GM19455 (cell line): ENCODE measurements at regions not wholly inside any gene's neighbourhood (a gene's known extent, or its start where the extent isn't known, plus 50 kb on each side); places are given as distances from the start of the nearest gene placed in this dataset.
"Not testable (repeated sequence)": the region's sequence is repeated elsewhere in the genome, so short reads cannot be mapped to it uniquely, and the experiment has no call there.

Source experiments
- ATAC-seq: cut with Tn5 transposase; IDR thresholded peaks from one replicate; pipeline ENCODE4 v1.9.1; 2021; ENCODE audit not compliant: unreplicated experiment

DNA sequence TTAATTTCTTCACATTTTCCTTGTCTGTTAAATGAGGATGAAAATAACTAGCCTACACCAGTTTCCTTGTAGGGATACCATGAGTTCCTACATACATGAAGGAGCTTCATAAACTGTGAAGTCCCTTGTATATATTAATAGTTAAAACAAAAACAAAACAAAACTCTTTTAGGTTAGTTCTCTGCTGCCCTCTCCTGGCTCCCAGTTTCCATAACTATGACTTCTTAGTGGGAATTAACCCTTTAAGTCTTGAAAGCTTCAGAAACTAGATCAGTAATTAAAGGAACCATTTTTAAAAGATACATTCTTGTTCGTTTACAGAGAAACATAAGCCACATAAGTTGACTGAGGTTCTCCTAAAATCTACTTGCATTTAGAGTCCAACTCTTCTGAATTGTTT lies 500.0 kb upstream of the C9orf72 start:
- no peak for ATAC-seq

DNA sequence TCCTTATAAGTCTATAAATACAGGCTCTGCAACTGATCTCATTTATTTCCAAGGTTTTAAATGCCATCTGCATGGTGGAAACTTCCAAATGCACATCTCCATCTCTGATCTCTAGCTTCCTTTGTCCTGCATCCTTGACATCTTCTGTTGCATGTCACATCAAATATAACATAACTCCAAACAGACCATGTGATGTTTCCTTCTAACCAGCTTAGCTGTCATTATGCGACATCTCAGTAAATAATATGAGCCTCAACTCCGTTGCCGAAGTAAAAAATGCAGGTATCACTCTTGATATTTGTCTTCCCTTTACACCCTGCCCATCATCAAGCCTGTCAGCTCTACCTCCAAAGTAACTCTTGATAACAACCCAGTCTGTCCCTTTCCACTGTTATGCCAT lies 506.4 kb upstream of the C9orf72 start:
- ATAC-seq = no peak

DNA sequence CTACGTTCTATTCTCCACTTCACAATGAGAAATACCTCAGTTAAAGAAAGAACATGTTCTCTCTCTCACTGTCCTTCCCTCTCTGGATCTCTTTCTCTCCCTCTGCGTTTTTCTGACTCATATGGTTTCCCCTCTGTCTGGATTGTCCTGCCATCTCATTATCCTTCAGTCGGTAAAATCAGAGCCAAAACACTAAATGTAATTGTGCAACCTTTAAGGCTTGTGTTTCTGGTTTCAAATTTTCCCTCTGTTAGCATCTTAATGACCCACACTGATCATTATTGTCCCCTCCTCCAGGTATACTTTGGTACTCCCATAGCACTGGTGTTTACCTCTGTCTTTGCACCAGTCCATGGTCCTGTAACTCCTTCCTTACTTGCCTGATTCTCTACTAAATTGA lies 509.4 kb upstream of the C9orf72 start:
- ATAC-seq = no peak

DNA sequence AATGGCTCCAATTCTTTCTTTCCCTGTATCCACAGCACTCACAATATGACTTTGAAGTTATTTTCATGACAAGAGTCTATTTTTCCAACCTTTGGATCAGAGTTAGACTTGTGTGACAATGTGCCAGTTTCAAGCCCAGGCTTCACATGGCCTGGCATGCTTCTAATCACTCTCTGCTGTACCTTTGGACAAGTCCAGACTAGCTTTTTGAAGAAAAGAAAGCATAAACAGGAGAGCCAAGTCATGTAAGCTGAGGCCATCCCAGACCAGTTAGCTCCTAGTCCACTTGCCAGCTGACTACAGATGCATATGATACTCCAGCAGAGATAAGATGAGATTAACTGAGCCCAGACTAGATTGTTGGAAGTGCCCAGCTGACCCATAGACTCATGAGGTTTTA lies 513.6 kb upstream of the C9orf72 start:
- ATAC-seq = no peak

DNA sequence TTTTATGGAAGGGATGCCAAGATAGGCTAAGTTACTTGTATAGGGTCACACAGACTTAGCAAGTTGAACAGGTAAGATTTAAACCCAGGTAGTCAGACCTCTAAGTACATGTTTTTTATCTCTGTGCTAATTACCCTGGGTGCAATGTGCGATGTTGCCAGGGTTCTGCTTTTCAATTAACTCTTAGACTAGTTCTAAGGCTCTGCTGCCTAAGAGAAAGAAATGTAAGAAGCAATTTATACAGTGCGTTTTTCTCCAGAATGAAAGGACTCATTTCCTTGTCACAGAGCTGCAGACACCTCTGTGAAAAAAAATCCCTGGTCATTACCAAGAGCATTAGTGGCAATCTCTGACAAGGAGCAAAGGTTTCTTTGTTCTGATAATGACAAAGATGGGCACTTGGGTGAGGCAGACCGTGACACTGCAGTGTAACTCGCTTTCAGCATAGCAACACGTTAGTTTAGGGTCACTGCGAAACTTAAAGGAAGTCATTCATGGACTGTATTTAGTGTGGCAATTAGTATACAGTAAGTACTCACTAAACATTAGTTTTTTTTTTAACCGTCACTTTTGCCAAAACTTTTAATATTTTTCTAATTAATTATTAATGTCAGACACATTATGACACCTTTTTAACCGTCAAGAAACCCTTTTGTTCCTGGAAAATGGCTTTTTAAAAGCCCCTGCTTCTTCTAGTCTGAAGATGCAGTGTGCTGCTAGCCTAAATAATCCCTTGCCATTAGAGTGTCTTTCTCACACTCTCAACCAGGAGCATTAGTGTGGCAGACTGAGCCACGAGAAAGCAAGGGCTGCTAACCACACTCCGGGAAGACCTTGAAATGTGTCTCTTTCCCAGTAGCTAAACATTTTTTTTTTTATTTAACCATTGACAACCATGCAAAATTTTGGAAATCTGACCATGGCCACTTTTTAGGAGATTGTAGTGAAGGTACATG lies 520.0 kb upstream of the C9orf72 start:
- no peak for ATAC-seq

DNA sequence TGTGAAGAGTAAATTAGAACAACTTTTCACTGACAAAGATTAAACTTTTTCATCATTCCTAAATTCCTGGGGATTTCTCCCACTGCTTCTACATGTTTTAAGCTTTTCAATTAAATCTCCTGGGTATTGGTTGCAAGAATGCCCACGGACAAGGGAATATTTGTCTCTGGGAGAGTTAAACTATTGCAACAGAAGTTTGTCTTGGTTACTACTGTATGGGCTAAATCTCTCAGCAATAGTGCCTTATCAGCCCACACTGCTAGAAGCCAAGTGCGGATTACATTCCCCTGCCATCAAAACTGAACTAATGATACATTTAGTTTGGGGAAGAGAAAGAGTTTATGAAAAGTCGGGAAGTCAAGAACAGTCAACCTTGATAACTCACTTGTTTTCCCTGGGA lies 528.2 kb upstream of the C9orf72 start:
- ATAC-seq = no peak

DNA sequence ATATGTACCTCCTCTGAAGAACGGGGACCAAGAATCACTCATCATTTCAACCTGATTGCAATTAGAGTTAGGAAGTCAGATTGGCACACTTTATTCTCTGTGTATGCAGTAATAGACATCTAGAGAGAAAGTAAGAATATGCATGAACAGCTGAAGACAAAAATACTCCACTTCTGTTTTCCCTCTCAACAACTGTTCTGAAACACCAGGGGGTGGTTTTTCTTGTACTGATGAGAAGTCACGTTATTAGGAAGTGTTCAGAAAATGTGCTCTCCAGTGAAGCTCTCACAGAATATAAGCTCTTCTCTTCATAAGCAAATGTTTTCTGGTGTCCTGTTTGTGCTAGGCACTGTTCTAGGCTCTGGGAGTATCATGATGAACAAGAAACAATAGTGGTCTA lies 531.7 kb upstream of the C9orf72 start:
- ATAC-seq = no peak

DNA sequence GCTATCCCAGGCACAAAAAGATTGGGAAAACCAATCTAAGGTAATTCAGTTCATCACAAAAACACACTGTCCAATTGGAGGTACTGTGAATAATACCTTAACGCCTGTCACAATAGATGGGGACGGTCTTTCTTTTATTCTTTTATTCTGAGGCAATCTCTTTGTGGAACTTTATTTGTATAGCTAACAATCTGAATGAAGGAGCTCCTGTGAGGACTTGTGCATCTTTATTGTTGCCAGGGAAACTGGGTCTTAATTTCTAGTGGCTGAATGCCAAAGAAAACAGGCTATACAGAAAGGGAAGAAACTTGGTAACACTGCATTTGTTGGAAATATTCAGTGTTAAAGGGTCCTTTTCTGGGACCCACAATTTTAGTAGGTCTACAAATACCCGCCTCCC lies 546.9 kb upstream of the C9orf72 start:
- no peak for ATAC-seq

DNA sequence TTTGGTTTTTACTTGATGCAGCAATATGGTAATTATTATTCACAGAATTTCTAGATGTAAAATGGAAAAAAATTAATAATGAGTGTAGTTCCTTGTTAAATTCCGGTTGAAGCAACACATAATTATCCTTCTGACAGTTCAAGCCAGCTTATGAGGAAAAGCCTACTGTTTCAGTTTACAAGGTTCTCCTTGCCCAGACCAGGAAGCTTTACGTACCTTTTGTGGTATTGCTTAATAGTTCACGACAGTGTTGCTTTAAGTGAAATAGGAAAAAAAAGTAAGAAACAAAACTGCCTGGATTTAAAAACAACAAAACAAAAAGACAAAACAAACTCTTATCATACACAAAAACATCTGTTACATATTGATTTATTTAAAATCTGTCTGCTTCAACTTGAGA lies 547.3 kb upstream of the C9orf72 start:
- ATAC-seq = no peak

DNA sequence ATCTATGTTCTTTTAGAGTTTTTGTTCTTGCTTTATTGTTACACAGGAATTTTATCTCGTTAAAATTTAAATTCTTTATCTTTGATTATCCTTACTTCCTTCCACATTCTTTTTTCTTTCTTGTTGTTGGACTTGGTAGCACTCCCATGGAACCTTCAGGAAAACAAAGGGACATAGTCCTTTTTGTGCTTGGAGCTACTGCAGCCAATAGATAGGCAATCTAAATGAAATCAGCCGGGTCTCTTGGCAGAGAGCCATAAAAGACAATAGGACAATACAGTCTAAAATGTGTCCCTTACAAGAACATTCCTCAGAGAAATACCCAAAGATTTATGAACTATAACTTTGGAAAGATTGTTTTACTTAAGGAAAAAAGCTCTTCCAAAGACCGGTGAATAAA lies 548.1 kb upstream of the C9orf72 start:
- no peak for ATAC-seq

DNA sequence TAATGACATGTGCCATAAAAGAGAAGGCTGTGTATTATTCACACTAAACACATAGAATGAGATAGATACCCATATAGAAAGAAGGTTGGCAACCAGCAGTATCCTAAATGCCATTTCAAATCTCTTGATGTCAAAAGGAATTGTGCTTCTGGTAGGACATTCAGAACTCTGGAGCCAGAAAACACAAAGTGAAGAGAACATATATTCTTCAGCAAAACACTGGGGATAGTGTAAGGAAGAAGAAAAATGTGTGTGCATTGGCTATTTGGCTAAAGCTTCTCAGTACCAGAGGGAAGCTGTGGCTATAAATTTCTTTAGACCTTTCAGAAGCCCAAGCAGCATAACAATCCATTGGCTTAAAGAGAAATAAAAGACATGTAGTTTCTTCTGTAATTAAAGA lies 551.6 kb upstream of the C9orf72 start:
- no peak for ATAC-seq

DNA sequence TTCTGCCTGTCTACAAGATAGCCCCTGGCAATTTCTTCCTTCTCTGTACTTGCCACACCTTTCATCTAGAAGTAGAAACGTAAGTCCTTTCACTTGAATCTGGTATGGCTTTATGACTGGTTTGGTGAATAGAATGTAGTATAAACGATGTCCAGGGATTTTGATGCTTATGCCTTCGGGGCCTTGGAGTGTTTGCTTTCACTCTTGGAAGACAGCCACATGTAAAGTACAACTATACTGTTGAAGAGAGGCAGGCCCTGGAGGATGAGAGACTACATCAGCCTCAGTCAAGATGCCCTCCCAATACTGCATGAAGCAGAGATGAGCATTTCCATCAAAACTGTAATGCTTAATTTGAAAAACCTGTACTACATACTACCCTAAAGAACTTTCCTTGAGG lies 553.8 kb upstream of the C9orf72 start:
- ATAC-seq = no peak

DNA sequence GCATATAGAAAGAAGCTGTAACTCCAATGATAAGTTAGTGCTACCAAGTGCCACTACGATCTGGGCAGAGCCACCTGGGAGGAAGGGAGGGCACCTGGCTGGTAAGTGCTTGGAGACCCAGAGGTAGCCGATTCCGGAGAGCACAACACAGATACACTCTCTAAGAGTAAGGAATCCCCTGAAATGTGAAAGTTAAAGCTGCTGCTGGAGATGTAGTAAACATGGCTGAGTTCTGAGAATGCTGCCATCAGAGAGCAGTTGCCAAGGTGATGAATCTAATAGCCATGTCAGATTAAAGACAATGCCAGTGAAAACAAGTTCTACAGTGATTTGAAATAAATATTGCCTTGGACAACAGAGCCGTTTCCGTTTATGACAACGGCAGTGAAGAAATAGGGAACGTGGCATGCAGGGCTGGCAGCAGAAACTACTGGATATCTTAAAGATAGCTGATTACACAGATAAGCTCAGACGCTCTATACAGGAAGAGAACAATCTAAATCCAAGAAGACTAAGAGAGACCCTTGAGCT lies 561.2 kb upstream of the C9orf72 start:
- ATAC-seq = no peak

DNA sequence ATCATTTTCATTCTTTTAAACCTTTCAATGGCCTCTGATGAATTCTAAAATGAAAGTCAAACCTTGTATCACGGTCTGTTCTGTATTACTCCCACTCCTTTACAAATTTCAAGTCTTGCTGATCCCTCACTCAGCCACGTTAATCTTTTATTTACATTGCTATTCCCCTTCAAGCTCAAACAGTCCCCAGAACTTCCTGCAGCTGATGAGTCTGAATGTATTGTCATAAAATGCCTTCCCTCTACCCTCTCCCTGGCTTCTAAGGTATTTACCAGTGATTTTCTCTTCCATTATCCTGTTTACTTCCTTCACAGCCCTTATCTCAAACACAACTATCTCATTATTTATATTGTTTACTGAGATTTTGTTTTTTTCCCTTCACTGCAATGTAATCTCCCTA lies 562.3 kb upstream of the C9orf72 start:
- ATAC-seq = no peak

DNA sequence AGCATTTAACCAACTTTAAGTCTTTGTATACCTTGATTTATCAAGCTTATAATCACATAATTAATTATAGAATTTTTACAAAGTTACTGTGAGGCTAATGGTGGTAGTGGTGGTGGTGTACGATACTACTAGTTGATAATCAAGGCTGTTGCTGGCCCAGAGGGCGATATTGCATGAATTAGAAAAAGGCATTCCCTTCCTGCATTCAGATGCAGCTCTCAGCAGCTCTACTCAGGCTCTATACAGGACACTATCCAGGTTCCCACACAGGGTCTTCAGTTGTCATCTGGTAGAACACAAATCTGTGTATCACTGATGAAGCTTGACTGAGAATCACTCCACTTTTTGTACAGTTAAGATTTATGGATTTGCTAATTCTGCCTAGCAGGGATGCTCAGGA lies 562.8 kb upstream of the C9orf72 start:
- ATAC-seq = no peak

DNA sequence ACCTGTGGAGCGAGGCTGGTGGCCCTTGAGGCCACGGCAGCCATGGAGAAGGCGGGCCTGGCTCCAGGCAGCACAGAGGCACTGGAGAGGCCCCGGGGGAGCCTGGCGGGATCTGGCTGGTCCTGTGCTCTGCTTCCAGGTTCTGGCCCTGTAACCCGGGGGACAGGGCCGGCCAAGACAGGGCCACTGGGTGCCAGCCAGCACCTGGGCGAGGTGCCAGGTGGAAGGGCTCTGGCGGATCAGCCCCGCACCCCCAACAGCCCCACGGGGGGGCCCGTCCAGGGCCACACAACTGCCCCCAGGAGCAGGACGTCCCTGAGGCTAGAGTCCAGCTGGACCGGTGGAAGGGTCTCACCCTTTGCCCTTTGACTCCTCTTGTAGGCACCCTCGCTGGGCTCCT lies 574.1 kb upstream of the C9orf72 start:
- ATAC-seq = not testable (repeated sequence)

DNA sequence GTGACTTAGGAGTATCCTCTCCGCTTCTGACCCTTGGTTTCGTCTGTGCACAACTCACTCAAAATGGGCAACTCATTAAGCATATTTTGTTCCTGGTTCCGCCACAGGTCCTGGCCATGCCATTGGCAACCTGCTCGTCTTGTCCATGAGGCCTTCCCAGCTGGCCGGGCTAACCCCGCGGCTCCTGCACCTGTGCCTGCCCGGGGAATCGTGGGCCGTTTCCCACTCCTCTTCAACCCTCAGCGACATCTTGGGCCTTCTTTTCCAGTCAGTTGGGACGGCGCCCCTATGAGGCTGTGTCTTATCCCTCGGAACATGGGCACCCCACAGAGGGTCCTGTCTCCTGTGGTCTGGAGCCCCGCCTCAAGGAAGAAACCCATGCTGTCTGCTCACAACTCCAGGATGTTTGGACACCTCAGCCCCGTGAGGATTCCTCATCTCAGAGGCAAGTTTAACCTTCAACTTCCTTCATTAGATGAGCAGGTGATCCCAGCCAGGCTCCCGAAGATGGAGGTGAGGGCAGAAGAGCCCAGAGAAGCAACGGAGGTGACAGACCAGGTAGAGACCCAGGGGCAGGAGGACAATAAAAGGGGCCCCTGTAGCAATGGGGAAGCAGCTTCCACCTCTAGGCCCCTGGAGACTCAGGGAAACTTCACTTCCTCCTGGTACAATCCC lies 574.8 kb upstream of the C9orf72 start:
- ATAC-seq = not testable (repeated sequence)

DNA sequence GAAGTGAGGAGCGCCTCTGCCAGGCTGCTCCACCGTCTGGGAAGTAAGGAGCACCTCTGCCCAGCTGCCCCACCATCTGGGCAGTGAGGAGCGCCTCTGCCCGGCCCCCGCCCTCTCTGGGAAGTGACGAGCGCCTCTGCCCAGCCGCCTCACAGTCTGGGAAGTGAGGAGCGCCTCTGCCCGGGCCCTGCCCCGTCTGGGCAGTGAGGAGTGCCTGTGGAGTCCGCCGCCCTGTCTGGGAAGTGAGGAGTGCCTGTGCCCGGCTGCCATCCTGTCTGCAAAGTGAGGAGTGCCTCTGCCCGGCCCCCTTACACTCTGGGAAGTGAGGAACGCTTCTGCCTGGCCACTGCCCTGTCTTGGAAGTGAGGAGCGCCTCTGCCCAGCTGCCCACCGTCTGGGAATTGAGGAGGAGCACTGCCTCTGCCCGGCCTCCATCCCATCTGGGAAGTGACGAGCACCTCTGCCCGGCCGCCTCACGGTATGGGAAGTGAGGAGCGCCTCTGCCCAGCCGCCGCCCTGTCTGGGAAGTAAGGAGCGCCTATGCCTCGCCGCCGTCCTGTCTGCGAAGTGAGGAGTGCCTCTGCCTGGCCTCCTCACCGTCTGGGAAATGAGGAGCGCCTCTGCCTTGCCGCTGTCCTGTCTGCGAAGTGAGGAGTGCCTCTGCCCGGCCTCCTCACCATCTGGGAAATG lies 576.2 kb upstream of the C9orf72 start:
- ATAC-seq = not testable (repeated sequence)

DNA sequence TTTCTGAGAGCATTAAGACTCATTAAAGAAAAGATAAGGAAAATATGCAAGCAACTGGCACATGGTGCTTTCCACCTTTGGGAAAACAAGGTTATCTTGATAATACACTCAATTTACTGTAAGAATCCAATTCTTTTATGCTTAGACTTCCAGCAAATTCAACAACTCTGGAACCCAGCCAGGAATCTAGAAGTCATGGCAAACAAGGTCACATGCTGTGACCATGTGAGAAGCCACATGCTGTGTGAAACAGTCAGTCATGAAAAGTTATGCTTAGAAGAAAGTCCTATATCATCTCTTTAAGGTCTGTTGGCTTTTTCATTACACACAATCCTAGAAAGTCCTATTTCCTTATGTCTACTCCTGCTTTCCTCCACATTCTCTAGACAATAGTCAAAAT lies 581.8 kb upstream of the C9orf72 start:
- no peak for ATAC-seq

DNA sequence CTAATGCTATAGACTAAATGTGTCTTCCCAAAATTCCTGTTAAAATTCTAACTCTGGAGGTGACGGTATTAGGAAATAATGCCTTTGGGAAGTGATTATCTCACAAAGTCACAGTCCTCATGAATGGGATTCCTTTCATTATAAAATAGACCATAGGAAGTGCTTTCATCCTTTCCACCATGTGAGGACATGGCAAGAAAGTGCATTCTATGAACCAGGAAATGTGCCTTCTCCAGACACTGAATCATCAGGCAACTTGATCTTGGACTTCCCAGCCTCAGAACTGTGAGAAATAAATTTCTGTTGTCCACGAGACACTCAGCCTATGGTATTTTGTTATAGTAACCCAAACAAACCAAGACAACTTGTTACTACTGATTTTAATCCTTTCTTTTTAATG lies 582.4 kb upstream of the C9orf72 start:
- no peak for ATAC-seq

DNA sequence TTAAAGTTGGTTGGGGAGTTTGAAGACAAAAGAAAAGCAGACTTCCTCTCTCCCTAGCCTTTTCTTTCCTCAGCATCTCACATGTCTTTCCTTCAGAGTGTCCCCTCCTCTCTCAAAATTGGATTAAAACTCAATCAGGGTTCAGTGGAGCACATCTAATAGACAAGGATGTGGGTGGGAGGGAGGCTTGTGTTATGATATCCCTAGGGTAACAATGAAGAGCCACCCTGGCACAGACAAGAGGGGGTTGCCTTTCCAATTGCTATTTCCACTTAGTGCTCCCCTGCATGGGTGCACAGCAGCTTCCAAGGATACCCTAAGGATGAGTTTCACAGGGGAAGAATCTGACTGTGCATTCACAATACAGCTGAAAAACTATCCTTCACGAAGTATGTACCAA lies 585.2 kb upstream of the C9orf72 start:
- no peak for ATAC-seq

DNA sequence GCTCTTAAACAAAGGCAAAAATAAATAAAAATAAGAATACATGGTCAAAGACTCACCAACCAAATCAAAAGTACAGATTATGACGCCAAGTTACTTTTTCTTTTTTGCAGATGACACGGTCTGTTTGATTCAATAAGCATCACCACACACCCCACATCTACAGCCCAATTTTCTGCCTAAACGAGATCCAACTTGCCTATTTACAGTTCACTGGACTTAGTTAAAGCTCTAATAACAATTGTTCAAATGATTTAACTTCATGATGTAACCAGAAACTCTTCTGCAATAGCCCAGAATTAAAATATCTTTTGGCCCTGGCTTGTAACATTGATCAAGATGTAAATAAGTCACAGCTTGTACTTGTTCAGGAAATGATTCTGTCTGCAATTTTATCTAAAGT lies 590.3 kb upstream of the C9orf72 start:
- ATAC-seq = no peak
